IMR-90 (cell line): ENCODE measurements at regions not wholly inside any gene's neighbourhood (a gene's known extent, or its start where the extent isn't known, plus 50 kb on each side); places are given as distances from the start of the nearest gene placed in this dataset.

Source experiments
- ATAC-seq: fragments of 200-7000 bp; cut with Tn5 transposase; 2 replicates; pipeline ENCODE4 v1.9.1; 2020; ENCODE audit warnings: low read depth, mild to moderate bottlenecking, moderate library complexity
- BruUV-seq: library from RNA; stranded (reverse); fragments of 400-500 nt; replicated peaks from 2 replicates; lab custom pipeline; 2021; lab: Mats Ljungman, UMichigan
- CTCF ChIA-PET: fragments of 300-600 bp; formaldehyde crosslinking; extraction: SDS; loops from one replicate; lab custom pipeline; 2021; ENCODE audit warnings: antibody characterized with exemption; lab: Yijun Ruan, JAX
- POLR2A ChIA-PET: fragments of 300-600 bp; sonication (Branson Sonifier 250); formaldehyde crosslinking; loops from one replicate; lab custom pipeline; 2022; ENCODE audit warnings: antibody characterized with exemption; ENCODE audit not compliant: unreplicated experiment; lab: Charles Lee
- DNase-seq: peaks from one replicate; pipeline ENCODE4 v3.0.0; 2013
- H2AFZ ChIP-seq: replicated peaks from 2 replicates; pipeline ENCODE3; 2013; ENCODE audit warnings: low read length, mild to moderate bottlenecking; ENCODE audit not compliant: poor library complexity
- H2AK5ac ChIP-seq: 2 replicates; pipeline ENCODE4 v1.6.1; 2013; ENCODE audit warnings: low read depth, low read length, inconsistent platforms
- H2AK9ac ChIP-seq: replicated peaks from 2 replicates; pipeline ENCODE3; 2013; ENCODE audit warnings: mild to moderate bottlenecking, low read depth, low read length, moderate library complexity; ENCODE audit not compliant: poor library complexity
- H2BK120ac ChIP-seq: 2 replicates; pipeline ENCODE4 v1.6.1; 2013; ENCODE audit warnings: low read depth, low read length, inconsistent platforms
- H2BK15ac ChIP-seq: 3 replicates; pipeline ENCODE4 v1.6.1; 2013; ENCODE audit warnings: low read depth, low read length, inconsistent platforms
- H2BK20ac ChIP-seq: 2 replicates; pipeline ENCODE4 v1.6.1; 2013; ENCODE audit warnings: low read depth, mild to moderate bottlenecking, inconsistent platforms, low read length, moderate library complexity
- H2BK5ac ChIP-seq: 2 replicates; pipeline ENCODE4 v1.6.1; 2013; ENCODE audit warnings: mild to moderate bottlenecking, low read depth, low read length, inconsistent platforms; ENCODE audit not compliant: poor library complexity, severe bottlenecking
- H3K14ac ChIP-seq: replicated peaks from 2 replicates; pipeline ENCODE4 v1.6.1; 2013; ENCODE audit warnings: low read depth, low read length, inconsistent platforms
- H3K18ac ChIP-seq: 2 replicates; pipeline ENCODE4 v1.6.1; 2013; ENCODE audit warnings: low read depth, low read length, control low read depth
- H3K23ac ChIP-seq: 2 replicates; pipeline ENCODE4 v1.6.1; 2013; ENCODE audit warnings: low read depth, low read length, inconsistent platforms
- H3K27ac ChIP-seq: 2 replicates; pipeline ENCODE4 v1.5.1; 2013; ENCODE audit warnings: mild to moderate bottlenecking, control low read depth, low read length; ENCODE audit not compliant: insufficient read depth
- H3K27me3 ChIP-seq: 2 replicates; pipeline ENCODE4 v1.6.1; 2013; ENCODE audit warnings: low read length; ENCODE audit not compliant: control insufficient read depth, insufficient read depth
- H3K36me3 ChIP-seq: 2 replicates; pipeline ENCODE4 v1.6.1; 2013; ENCODE audit warnings: low read length, mixed read lengths; ENCODE audit not compliant: control insufficient read depth, insufficient read depth
- H3K4ac ChIP-seq: 2 replicates; pipeline ENCODE4 v1.6.1; 2013; ENCODE audit warnings: low read depth, low read length, inconsistent platforms
- H3K4me1 ChIP-seq: 2 replicates; pipeline ENCODE4 v1.6.1; 2013; ENCODE audit warnings: low read length, mixed read lengths; ENCODE audit not compliant: control insufficient read depth, insufficient read depth
- H3K4me2 ChIP-seq: 2 replicates; pipeline ENCODE4 v1.6.1; 2013; ENCODE audit warnings: low read depth, mild to moderate bottlenecking, control low read depth, low read length, moderate library complexity
- H3K4me3 ChIP-seq: 2 replicates; pipeline ENCODE4 v1.5.1; 2013; ENCODE audit warnings: low read depth, mild to moderate bottlenecking, control low read depth, low read length, moderate library complexity; ENCODE audit not compliant: insufficient read depth
- H3K56ac ChIP-seq: 2 replicates; pipeline ENCODE4 v1.6.1; 2013; ENCODE audit warnings: low read length, inconsistent platforms; ENCODE audit not compliant: insufficient read depth; ENCODE audit errors: extremely low read depth
- H3K79me1 ChIP-seq, 2 experiments: 2 replicates each; pipeline ENCODE4 v1.6.1; 2013; ENCODE audit warnings: low read length in 2 of 2, inconsistent platforms in 1 of 2, low read depth in 1 of 2
- H3K9ac ChIP-seq: 2 replicates; pipeline ENCODE4 v1.6.1; 2013; ENCODE audit warnings: low read depth, low read length, control low read depth
- H3K9me1 ChIP-seq: 2 replicates; pipeline ENCODE4 v1.6.1; 2013; ENCODE audit warnings: low read length, inconsistent platforms; ENCODE audit not compliant: insufficient read depth
- H3K9me3 ChIP-seq: 2 replicates; pipeline ENCODE4 v1.6.1; 2013; ENCODE audit warnings: low read length; ENCODE audit not compliant: control insufficient read depth, insufficient read depth
- H4K20me1 ChIP-seq: 2 replicates; pipeline ENCODE4 v1.6.1; 2013; ENCODE audit warnings: low read length, inconsistent platforms; ENCODE audit not compliant: insufficient read depth
- H4K5ac ChIP-seq: 2 replicates; pipeline ENCODE4 v1.6.1; 2013; ENCODE audit warnings: mild to moderate bottlenecking, low read depth, low read length, control low read depth
- H4K8ac ChIP-seq, 2 experiments: 2 replicates each; pipeline ENCODE4 v1.6.1; 2013; ENCODE audit warnings: low read depth in 2 of 2, low read length in 2 of 2, control low read depth in 1 of 2, inconsistent platforms in 1 of 2
- H4K91ac ChIP-seq: 2 replicates; pipeline ENCODE4 v1.6.1; 2013; ENCODE audit warnings: low read depth, low read length, inconsistent platforms; ENCODE audit not compliant: insufficient read depth
- BHLHE40 ChIP-seq: fragments of 150-350 bp; IDR thresholded peaks from 2 replicates; pipeline ENCODE4 v1.6.1; 2016; ENCODE audit warnings: mild to moderate bottlenecking, low read depth, low read length
- CEBPB ChIP-seq: IDR thresholded peaks from 2 replicates; pipeline ENCODE4 v1.6.1; 2012; ENCODE audit warnings: low read depth, low read length, improper control_type of control experiment
- CHD1 ChIP-seq: IDR thresholded peaks from 2 replicates; pipeline ENCODE4 v1.6.1; 2012; ENCODE audit warnings: low read depth, low read length, improper control_type of control experiment
- CTCF ChIP-seq: conservative IDR thresholded peaks from 2 replicates; pipeline ENCODE4 v1.5.1; 2012; ENCODE audit warnings: mild to moderate bottlenecking, low read depth, low read length, improper control_type of control experiment
- ELK1 ChIP-seq: fragments of 150-350 bp; IDR thresholded peaks from 2 replicates; pipeline ENCODE4 v1.6.1; 2016; ENCODE audit warnings: low read depth, mild to moderate bottlenecking, low read length, moderate library complexity, borderline replicate concordance
- FOS ChIP-seq: fragments of 150-350 bp; IDR thresholded peaks from 2 replicates; pipeline ENCODE4 v1.6.1; 2016; ENCODE audit warnings: low read depth, low read length
- MAFK ChIP-seq: IDR thresholded peaks from 2 replicates; pipeline ENCODE4 v1.6.1; 2012; ENCODE audit warnings: low read depth, low read length, improper control_type of control experiment
- MXI1 ChIP-seq: IDR thresholded peaks from 2 replicates; pipeline ENCODE4 v1.6.1; 2012; ENCODE audit warnings: low read depth, mild to moderate bottlenecking, low read length, moderate library complexity, borderline replicate concordance
- NFE2L2 ChIP-seq: fragments of 150-350 bp; IDR thresholded peaks from 2 replicates; pipeline ENCODE4 v1.6.1; 2016; ENCODE audit warnings: low read depth, mild to moderate bottlenecking, low read length
- POLR2A ChIP-seq: IDR thresholded peaks from 2 replicates; pipeline ENCODE4 v1.6.1; 2012; ENCODE audit warnings: mild to moderate bottlenecking, low read depth, low read length
- RCOR1 ChIP-seq: IDR thresholded peaks from 2 replicates; pipeline ENCODE4 v1.6.1; 2012; ENCODE audit warnings: mild to moderate bottlenecking, low read length, improper control_type of control experiment; ENCODE audit not compliant: insufficient replicate concordance
- RFX5 ChIP-seq: IDR thresholded peaks from 2 replicates; pipeline ENCODE4 v1.8.0; 2012; ENCODE audit warnings: low read depth, mild to moderate bottlenecking, low read length, moderate library complexity
- USF2 ChIP-seq: fragments of 150-350 bp; IDR thresholded peaks from 2 replicates; pipeline ENCODE4 v1.6.1; 2017; ENCODE audit warnings: mild to moderate bottlenecking, antibody characterized with exemption, low read length, low read depth
- WGBS, 2 experiments: methylation state at CpG; one replicate each; pipeline versions ENCODE4 v1.1.5 to v1.1.7; 2013; ENCODE audit warnings: missing lambda C conversion rate in 2 of 2; ENCODE audit not compliant: insufficient read length in 1 of 2; ENCODE audit errors: extremely low coverage in 2 of 2; 5-methylcytosine and 5-hydroxymethylcytosine counted together
- dilution Hi-C: fragments of 300-500 bp; cut with HindIII; formaldehyde crosslinking; loops from one replicate; pipeline ENCODE4 v1.14.3; 2018; ENCODE audit warnings: low sequenced_read_pairs; ENCODE audit not compliant: unreplicated experiment
- in situ Hi-C: fragments of 300-500 bp; cut with MboI; formaldehyde crosslinking; loops from 3 replicates; pipeline ENCODE4 v1.14.3; 2019; ENCODE audit warnings: low sequenced_read_pairs, inconsistent platforms, mixed read lengths
- intact Hi-C: fragments of 100-400 bp; cut with micrococcal nuclease; formaldehyde crosslinking; loops from 2 replicates; pipeline ENCODE4 v1.10.0; 2022

GRCh38 chr4:15215109-15215508 is 212.7 kb upstream of the C1QTNF7 start:
- intact Hi-C loops: no loop called here
- H3K4me3 ChIP-seq: no peak overlapping the region
- H3K9me1 ChIP-seq: no peaks in the 10 kb centered on the region
- H3K18ac ChIP-seq: no peak overlapping the region
- no peak overlapping the region for H2BK20ac ChIP-seq
- H2BK15ac ChIP-seq: no peak overlapping the region
- TF ChIP-seq FOS (no peak), CEBPB (no peak), MXI1 (no peak), BHLHE40 (no peak), CHD1 (no peak), USF2 (no peak), NFE2L2 (no peak), RCOR1 (no peak), ELK1 (no peak), RFX5 (no peak), MAFK (no peak), POLR2A (no peak), CTCF (no peak)
- in situ Hi-C loops: no loop called here
- dilution Hi-C loops: no loop called here
- H3K27ac ChIP-seq: no peak overlapping the region
- H4K20me1 ChIP-seq: no peaks in the 10 kb centered on the region
- no peak for DNase-seq
- no peak overlapping the region for H3K4ac ChIP-seq
- no peak overlapping the region for H4K91ac ChIP-seq
- no peak overlapping the region for H3K23ac ChIP-seq
- H4K5ac ChIP-seq: no peak overlapping the region
- no peak overlapping the region for H3K56ac ChIP-seq
- H2AFZ ChIP-seq: no peak overlapping the region
- H3K14ac ChIP-seq: no peak overlapping the region
- no TSS peak for BruUV-seq
- ChIA-PET CTCF (no interaction called here), POLR2A (no interaction called here)
- H3K36me3 ChIP-seq: no peaks in the 10 kb centered on the region
- H3K9ac ChIP-seq: no peak overlapping the region
- H4K8ac ChIP-seq: no peak overlapping the region
- no peak overlapping the region for H2BK5ac ChIP-seq
- H3K9me3 ChIP-seq: no peaks in the 10 kb centered on the region
- no peaks in the 10 kb centered on the region for H3K79me1 ChIP-seq
- no peak overlapping the region for H2BK120ac ChIP-seq
- 88% methylated on average over 1 of the region's 6 CpGs; no CpG with 5 or more reads in 1 of the 2 experiments for WGBS, 2 experiments
- no peaks in the 10 kb centered on the region for H3K4me1 ChIP-seq
- no peak overlapping the region for H2AK9ac ChIP-seq
- H3K4me2 ChIP-seq: no peak overlapping the region
- no peaks in the 10 kb centered on the region; the same call in 1 of the 2 replicates for H3K27me3 ChIP-seq
- ATAC-seq: no peak
- H2AK5ac ChIP-seq: no peak overlapping the region
